ENCODE measurements at regions not wholly inside any gene's neighbourhood (a gene's known extent, or its start where the extent isn't known, plus 50 kb on each side); places are given as distances from the start of the nearest gene placed in this dataset.

DNA sequence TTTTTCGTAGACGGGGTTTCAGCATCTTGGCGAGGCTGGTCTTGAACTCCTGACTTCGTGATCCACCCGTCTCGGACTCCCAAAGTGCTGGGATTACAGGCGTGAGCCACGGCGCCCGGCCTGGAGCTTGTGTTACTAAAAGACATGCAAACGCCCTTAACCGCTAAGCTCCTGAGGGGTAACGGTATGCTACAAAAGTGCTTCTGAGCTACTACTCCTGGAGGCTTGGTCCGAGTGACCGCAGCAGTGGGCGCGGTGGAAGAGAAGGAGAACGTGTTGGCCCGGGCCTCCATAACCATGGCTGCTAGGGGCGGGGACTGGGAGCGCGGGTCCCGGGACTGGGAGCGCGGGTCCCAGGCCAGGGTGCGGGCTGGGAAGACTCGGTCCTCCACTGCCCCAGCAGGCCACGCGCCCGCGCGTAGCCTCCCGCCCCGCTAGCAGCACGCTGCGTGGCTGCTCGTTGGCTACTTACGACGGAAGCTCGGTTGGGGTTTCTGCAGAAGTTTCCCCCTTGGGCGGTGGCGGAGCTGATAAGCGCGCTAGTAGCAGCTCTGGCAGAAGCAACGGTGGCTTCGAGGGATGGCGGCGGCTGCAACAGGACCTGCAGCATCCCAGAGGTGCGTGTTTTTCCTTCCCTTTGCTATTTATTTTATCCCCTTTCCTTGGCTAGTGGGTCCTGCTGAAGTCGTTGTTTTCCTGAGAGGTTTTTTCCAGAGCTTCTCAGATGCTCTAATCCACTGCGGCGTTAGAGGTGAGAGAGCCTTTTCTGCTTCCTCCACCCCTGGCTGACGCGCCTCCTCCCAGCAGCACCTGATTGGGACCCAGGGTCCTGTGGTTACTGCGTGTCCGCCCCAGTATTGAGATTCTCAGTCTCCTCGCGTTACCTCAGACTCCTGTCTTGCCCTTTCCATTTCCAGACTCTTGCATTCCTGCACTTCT lies 69.2 kb upstream of the CCDC180 start:
- peak; percentile 32 to 44 (median 40) for TF ChIP-seq POLR2AphosphoS5 (IDR thresholded peaks at IDR 0.05)
- TF ChIP-seq, protein P1, sequence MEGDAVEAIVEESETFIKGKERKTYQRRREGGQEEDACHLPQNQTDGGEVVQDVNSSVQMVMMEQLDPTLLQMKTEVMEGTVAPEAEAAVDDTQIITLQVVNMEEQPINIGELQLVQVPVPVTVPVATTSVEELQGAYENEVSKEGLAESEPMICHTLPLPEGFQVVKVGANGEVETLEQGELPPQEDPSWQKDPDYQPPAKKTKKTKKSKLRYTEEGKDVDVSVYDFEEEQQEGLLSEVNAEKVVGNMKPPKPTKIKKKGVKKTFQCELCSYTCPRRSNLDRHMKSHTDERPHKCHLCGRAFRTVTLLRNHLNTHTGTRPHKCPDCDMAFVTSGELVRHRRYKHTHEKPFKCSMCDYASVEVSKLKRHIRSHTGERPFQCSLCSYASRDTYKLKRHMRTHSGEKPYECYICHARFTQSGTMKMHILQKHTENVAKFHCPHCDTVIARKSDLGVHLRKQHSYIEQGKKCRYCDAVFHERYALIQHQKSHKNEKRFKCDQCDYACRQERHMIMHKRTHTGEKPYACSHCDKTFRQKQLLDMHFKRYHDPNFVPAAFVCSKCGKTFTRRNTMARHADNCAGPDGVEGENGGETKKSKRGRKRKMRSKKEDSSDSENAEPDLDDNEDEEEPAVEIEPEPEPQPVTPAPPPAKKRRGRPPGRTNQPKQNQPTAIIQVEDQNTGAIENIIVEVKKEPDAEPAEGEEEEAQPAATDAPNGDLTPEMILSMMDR (IDR thresholded peaks at IDR 0.05): no peak

All from transverse colon (tissue), 4 donors.